ENCODE measurements at regions not wholly inside any gene's neighbourhood (a gene's known extent, or its start where the extent isn't known, plus 50 kb on each side); places are given as distances from the start of the nearest gene placed in this dataset.
"Not testable (repeated sequence)": the region's sequence is repeated elsewhere in the genome, so short reads cannot be mapped to it uniquely, and the experiment has no call there.

DNA sequence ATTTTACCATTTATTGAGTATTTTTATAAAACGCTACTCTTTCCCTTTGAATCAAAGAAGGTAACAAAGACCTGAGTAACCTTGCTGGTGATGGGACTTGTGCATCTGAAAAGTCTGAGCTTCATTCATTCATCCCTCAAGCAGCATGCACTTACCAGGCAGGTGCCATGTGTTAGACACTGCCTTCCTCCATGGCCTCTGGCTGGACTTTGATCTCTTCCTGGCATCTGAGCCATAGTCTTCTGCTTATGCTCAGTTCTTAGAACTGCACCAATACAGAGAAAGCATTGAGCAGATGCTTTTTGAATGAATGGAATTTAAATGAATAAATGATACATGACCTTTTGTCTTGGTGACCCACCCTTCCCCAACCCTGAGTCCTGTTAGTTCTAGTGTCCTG is 251.4 kb upstream of the COPS8 start:
- no peak for DNase-seq

DNA sequence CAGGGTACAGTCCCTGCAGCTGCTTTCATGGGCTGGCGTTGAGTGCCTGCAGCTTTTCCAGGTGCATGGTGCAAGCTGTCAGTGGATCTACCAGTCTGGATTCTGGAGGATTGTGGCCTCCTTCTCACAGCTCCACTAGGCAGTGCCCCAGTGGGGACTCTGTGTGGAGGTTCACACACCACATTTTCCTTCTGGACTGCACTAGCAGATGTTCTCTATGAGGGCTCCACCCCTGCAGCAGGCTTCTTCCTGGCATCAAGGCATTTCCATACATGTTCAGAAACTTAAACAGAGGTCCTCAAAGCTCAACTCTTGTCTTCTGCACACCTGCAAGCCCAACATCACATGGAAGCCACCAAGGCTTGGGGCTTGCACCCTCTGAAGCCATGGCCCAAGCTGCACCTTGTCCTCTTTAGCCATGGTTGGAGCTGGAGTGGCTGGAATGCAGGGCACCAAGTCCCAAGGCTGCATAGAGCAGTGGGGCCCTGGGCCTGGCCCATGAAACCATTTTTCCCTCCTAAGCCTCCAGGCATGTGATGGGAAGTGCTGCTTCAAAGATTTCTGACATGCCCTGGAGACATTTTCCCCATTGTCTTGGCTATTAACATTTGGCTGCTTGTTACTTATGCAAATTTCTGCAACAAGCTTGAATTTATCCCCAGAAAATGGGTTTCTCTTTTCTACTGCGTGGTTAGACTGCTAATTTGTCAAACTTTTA is 250.2 kb upstream of the COPS8 start:
- no peak for DNase-seq

DNA sequence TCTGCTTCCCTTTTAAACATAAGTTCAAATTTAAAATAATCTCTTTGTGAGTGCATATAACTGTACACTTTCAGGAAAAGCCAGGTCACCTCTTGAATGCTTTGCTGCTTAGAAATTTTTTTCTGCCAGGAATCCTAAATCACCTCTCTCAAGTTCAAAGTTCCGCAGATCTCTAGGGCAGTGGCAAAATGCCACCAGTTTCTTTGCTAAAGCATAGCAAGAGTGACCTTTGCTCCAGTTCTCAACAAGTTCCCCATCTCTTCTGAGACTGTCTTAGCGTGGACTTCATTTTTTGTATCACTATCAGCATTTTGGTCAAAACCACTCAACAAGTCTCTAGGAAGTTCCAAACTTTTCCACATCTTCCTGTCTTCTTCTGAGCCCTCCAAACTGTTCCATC is 249.7 kb upstream of the COPS8 start:
- not testable (repeated sequence) for DNase-seq

DNA sequence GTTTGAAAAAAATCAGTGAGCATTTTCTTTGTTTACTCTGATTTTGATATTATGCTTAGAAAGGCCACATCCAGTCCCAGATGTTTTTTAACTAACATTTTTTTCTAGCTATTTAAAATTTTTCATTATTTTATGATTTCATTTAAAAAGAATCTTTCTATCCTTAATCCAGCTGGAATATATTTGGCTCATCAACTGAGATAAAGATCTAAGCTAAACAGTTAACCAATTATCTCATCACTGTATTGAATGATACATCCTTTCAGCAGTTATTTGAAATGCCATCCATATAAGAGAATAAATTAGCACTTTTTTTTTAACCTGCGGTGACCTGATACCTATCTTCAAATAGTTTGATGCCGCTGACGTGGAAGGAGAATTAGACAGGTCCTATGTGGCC is 245.5 kb upstream of the COPS8 start:
- DNase-seq, result no peak

DNA sequence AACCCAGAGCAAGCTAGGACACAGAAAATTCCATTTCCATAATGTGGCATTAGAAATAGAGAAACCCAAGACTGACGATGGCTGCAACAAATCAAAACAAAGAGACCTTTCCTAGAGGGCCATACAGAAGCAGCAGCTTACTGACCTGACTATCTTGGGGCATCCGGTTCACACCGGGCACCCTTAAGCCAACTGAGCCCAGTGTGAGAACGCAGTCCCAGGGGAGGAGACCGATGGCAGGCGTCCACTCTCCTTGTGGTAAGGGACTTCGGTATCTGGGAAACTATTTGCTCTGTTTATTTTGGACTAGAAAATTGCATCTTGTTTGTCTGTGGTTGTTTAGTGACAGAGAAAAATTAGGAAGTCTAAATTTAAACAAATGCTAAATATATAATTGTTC is 244.8 kb upstream of the COPS8 start:
- DNase-seq, result no peak

DNA sequence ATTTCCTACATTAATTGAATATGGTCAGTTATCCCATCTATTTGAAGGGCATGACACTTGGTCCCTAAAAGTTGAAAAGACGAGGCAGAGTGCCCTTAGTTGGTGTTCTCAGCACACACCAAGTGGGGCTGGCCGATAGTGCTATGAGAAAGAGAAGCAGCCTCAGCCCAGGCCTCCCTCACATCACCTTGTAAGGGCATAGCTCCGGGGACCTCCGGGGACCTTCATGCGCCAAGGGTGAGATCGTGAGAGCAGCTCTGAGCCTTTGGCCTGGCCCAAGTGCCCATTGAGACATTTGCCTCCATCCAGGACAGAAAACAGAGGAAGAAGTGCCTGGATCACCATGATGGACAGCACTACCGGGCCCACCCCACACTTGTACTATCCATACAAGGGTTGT is 244.3 kb upstream of the COPS8 start:
- DNase-seq, result no peak

DNA sequence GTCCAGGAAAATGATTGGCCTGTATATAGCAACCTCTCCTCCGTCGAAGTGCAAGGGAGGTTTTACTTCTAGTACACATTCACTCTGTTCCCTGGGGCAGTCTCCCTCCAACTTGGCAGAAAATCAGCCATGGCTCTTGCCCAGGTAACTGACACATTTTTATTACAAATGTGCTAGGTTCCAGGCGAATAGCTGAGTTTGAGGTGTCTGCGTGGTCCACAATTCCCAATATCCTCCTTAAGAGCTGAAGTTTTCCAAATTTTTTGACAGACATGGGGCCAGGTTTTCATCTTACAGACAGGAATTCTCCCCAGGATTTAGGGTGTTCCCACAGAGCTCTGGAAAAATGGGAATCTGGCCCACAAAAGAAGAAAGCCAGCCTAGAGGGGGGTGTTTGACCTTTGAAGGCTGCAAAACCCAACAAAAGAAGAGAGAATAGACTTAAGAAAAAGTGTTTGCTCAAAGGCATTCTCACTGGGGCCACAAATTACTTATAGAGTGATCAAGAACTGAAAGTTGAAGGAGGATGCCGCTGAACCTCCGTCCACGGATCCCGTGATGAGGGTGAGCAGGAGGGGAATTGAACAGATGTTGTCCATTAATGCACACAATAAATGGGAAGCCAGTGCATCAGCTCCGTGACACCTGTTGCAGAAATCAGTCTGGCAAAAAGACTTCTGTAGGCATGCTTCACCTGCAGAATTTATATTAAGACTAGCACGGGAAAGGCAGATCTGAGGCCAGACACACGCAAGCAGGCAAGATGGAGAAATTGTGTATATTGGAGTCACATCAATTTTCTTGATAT is 242.3 kb upstream of the COPS8 start:
- DNase-seq, result no peak

DNA sequence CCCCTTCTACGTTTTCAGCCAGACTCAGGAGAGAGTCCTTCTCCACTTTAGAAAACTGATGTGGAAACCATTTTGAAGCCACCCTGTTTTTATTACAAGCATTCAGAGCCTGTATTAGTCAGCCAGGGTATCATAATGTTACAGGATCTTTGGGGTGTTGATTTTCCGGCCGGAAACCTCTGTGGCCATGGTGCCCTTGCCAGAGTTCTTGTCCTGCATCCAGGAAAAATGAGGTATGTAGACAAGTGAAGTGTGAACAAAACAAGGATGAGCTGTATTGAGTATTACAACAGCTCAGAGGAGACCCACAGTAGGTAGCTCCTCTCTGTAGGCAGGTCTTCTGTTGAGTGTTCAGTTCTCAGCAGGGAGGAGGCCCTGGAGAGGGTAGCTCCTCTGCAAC is 241.0 kb upstream of the COPS8 start:
- no peak for DNase-seq

DNA sequence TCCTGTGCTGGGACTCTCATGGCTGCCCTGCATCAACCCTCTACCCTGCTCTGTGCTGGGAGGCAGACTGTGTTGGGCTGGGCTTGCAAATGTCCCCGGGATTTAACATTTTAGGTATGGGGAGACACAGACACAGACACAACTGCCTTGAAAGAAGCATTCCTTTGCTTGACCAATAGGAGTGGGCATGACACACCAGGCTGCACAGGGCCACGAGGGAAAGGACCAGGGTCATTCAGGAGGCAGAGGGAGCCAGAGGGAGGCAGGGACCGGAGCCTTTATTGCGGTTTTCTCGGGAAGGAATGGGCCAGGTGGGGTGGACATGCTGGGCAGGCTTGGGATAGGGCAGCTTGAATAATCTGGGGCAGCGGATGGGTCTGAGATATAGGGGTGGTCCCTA is 238.7 kb upstream of the COPS8 start:
- no peak for DNase-seq

DNA sequence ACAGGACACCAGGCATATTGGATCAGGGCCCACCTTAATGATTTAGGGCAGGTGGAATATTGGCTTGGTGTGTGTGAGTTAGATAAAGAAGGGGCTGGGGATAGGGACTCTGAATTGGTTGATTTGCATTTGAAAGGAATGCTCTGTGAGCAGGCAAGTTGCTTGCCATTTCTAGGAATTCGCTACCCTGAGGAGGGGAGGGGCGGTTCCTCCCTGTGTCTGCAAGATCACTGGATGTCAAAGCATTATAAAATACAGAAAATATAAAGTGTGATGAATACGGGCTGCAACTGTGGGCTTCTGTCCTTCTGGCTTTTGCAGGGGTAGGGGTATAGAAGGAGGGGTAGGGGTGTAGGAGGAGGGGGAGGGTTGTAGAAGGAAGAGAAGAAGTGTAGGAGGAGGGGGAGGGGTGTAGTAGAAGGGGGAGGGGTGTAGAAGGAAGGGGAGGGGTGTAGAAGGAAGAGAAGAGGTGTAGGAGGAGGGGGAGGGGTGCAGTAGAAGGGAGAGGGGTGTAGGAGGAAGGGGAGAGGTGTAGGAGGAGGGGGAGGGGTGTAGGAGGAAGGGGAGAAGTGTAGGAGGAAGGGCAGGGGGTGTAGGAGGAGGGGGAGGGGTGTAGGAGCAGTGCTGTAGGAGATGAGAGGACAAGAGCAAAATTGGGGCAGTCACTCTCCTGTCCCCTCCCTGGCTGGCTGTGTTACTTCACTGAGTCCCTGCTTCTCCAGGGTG is 238.0 kb upstream of the COPS8 start:
- DNase-seq, result peak; percentile 9

DNA sequence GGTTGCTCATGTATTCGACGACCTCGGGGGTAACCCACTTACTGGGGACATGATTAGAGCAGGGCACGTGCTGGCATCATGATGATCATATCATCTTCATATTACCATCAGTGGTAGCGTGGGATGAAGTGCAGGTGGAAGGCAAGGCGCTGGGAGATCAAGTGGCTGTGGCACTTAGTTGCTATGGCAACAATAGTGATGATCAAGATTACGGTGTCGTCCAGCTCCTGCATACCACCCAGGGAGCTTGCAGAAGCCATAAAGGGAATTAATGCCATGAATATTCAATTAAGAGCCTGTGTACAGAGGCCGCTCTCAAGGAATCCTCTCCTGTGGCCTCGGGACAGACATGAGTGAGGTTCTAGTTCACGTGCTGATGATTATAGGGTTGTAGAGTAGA is 237.2 kb upstream of the COPS8 start:
- peak; percentile 41 for DNase-seq

DNA sequence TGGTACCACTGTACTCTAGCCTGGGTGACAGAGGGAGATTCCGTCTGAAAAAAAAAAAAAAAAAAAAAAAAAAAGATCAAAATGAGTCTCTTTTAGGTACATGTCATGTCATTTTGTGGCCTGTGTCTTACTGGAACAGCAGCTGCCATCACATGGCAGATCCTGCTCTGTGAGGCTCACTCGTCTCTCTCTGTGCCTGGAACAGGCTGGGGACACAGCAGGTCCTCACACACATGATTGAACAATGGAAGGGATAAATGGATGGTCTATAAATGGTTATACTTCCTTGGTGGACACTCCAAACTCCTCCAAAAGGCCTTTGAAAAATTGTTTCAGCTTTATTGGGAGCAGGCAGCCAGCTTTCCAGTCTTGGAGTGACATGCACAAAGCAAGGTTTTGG is 236.2 kb upstream of the COPS8 start:
- no peak for DNase-seq

DNA sequence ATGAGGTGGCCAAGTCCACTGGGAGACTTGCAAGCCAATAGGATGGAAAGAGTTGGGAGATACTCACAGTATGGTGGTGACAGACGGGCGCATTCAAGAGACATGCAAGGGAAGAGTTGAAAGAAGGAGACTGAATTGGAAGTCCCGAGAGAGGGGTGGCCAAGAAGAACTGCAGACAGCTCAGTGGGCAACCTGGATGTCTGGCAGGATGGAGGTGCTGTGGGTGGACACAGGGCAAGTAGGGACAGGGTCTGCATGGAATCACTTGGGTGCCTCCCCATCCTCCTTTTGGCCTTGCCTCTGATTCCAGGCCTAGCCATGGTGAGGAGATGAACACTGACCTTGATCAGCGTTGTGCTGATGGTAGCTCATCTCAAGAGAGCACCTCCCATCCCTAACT is 235.7 kb upstream of the COPS8 start:
- no peak for DNase-seq

DNA sequence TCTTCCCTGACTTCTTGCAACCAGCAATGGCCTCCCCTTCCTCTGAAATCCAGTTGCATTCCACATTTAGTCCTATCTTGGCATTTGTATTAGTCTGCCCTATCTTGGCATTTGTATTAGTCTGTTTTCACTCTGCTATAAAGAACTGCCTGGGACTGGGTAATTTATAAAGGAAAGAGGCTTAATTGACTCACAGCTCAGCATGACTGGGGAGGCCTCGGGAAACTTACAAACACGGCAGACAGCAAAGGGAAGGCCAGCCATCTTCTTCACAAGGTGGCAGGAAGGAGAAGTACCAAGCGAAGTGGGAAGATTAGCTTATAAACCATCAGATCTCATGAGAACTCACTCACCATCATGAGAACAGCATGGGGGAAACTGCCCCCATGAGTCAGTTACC is 234.5 kb upstream of the COPS8 start:
- no peak for DNase-seq

DNA sequence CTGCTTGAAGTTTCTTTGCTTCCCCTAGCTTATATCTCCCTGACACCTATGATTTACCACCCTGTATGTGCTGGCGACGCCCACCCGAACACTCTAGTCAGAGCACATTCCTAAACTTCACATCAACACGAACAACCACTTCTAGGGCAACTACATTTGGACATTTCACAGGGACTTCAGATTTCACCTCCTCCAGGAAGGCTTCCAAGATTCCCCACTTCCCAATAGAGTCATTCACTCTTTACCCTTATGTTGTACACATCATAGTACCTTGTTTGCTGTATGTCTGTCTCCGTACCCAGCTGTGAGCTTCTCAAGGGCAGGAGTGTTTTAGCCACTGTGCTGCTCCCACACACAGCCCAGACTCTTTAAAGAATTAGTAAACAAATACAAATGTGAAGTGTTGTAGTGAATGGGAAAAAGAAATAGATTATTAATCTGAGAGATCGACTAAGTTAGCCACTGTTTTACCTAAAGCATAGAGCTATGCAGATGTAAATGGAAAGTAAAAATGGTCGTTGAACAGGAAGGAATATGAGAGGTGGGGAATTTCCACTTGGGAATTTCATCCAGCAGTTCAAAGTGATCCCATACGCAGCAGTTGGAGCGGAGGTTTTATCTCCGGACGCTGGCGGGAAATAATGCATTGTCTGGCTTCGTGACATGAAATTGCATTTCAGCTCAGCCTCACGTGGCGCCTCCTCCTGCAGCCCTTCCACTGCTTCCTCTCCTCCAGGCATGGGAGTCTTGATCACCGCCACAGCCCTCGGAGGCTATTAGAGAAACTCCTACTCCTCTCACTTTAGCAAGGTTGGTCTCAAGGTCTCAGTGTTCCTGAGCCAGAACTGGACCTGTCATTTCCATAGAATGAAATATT is 233.4 kb upstream of the COPS8 start:
- DNase-seq, result no peak

DNA sequence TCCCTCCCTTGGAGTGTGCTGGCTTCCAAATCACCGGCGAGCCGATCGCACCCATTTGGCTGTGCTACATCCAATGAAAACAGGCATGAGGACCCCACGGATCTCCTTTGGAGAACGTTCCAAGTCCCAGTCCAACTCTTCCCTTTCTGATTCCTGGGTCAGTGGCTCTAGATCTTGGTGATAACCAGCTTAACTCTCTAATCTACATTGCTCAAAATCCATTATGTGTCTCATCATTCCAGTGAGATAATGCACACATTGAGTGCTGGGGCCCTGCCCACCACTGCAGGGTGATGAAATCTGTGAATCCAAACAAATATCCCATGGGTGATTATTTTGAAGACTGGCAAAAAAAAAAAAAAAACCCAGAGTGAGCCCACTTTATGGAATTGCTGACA is 232.7 kb upstream of the COPS8 start:
- no peak for DNase-seq

DNA sequence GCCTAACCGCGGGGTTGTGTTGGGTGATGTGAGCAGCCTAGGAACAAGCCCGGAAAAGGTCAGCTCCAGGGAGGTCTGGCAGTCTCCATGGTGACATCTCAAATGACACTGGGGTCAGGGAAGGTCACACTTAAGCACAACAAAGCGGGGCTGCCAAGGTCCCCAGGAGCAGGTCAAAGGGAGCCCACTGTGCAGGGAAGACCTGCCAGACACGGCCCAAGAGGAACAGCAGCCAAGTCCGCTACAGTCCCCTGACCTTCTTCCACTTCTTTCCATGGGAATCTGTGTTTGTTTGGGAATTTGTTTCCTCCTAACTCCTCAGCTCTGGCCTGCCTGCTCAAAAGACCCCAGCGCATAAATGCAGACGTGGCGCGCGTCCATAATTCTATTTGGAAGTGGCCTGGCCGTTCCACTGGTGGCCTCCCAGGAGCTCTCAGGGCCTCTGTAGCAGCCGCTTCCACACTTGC is 232.1 kb upstream of the COPS8 start:
- no peak for DNase-seq

DNA sequence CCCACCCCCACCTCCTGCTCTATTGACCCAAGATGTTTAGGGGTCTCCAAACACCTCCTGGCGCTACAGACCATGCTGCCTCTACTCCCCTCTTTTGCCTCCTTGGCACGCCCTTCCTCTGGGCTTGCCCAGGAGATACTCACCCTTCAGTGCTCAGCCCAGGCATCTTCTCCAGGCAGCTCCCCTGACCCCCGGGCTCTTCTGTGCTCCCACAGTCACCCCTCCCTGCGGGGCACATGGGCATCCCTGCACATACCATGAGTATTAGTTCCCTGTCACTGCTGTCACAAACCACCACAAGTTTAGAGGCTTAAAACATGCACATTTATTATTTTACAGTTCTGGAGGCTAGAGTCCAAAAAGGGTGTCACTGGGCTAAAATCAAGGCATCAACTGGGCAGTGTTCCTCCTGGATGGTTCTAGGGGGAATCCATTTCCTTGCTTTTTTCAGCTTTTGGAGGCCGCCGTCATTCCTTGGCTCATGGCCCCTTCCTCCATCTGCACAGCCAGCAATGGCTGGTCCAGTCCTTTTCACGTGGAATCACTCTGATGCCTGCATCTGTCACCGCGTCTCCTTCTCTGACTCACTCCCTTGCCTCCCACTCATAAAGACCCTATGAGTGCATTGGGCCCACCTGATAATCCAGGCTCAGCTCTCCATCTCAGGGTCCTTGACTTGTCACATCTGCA is 230.4 kb upstream of the COPS8 start:
- DNase-seq, result no peak

DNA sequence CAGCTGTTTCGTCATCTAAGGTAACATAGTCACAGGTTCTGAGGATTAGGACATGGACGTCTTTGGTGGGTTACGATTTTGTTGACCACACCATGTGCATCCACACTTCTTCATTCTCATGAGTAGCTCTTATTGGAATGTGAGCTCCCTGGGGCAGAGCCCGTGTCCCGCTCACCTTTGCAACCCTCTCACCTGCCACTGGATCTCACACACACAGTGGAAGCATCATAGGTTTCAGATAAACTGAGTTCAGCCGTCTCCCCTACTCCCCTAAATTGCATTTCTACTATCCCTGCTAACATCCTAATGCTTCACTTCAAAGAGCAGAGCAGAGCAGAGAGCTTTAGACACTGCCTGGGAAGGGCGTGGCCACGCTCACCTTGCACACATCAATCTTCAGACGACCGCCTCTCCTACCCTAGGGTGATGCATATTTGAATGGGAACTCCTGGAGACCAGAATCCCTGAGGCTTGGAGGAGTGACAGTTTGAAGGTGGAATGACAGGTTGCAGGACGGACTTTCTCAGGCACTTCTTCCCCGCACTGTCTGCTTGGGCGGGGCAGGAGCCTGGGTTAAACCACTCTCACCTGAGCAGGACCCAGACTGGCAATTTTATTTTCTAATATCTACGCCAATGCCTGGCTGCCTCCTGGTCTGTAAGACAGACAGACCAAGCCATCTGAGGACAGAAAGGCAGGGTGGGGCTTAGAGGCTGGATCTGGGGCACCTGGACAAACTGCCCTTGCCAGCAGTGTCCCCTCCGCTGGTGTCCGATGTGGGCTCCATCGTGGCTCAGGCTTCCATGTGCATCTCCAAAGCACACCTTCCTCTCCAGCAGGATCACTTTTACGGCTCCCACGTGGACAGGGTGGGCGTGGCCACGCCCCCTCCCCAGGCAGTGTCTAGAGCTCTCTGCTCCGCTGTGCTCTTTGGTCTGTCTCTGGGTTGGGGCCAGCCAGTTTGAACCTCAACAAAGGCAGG is 229.5 kb upstream of the COPS8 start:
- DNase-seq, result no peak

DNA sequence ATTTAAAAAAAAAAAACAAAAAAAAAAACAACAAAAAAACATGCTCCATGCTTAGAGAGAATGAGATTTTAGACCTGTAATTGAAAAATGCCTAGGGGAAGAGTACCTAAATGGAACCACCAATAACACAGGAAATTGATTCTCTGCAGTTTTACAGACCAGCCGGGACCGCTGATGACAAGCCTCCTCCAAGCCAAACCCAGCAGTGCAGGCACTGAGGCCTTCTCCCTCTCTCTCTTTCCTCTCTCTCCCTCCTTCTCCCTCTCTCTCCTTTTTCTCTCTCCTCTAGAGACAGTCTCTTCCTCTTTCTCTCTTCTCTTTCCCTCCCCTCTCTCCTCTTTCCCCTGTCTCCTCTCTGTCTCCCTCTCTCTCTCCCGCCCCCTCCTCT is 228.8 kb upstream of the COPS8 start:
- no peak for DNase-seq

DNA sequence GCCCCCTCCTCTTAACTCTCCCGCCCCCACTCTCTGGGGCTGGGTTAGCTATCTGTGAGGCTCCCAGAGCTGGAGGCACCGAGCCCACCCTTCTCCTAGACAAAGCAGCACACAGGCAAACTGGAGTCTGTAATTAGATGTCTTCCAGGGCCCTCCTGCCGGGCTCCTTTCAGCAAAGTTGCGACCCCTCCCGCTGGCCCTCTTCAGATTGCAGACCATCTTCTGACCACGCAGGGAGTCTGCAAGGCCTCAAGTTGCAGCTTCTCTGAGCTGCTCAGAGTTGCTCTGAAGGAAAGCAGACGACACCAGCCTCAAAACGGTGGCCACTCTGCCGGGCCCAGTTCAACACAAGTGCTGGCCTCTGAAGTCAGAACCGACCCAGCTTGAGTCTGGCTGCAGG is 228.4 kb upstream of the COPS8 start:
- DNase-seq, result no peak

Measured in NCI-H1105 treated with DMSO at 0.1 percent for 48 hours (cell line).